ENCODE measurements at regions not wholly inside any gene's neighbourhood (a gene's known extent, or its start where the extent isn't known, plus 50 kb on each side); places are given as distances from the start of the nearest gene placed in this dataset.

- no peak overlapping the region for H3K4me3 ChIP-seq (ENCODE audit: control insufficient read depth, low read depth, low read length)
- TF ChIP-seq CTCF (IDR thresholded peaks at IDR 0.05; ENCODE audit: control insufficient read depth, insufficient read depth, low read depth, low read length, missing control alignments): no peak
- DNase-seq (ENCODE audit: low read depth): no peak
Measured at GRCh38 chr15:61726166-61726565, 334.1 kb downstream of the VPS13C start.

- TF ChIP-seq CTCF (IDR thresholded peaks at IDR 0.05; ENCODE audit: control insufficient read depth, insufficient read depth, low read depth, low read length, missing control alignments): no peak
- H3K4me3 ChIP-seq (ENCODE audit: control insufficient read depth, low read depth, low read length): no peak overlapping the region
- no peak for DNase-seq (ENCODE audit: low read depth)
Measured at GRCh38 chr15:61725251-61725650, 335.0 kb downstream of the VPS13C start.

- DNase-seq (ENCODE audit: low read depth): no peak
- H3K4me3 ChIP-seq (ENCODE audit: control insufficient read depth, low read depth, low read length): no peak overlapping the region
- no peak for TF ChIP-seq CTCF (IDR thresholded peaks at IDR 0.05; ENCODE audit: control insufficient read depth, insufficient read depth, low read depth, low read length, missing control alignments)
Measured at GRCh38 chr15:61724251-61724939, 335.9 kb downstream of the VPS13C start.

- no peak overlapping the region for H3K4me3 ChIP-seq (ENCODE audit: control insufficient read depth, low read depth, low read length)
- no peak for DNase-seq (ENCODE audit: low read depth)
- no peak for TF ChIP-seq CTCF (IDR thresholded peaks at IDR 0.05; ENCODE audit: control insufficient read depth, insufficient read depth, low read depth, low read length, missing control alignments)
Measured at GRCh38 chr15:61721418-61721817, 338.8 kb downstream of the VPS13C start.

- no peak for TF ChIP-seq CTCF (IDR thresholded peaks at IDR 0.05; ENCODE audit: control insufficient read depth, insufficient read depth, low read depth, low read length, missing control alignments)
- no peak overlapping the region for H3K4me3 ChIP-seq (ENCODE audit: control insufficient read depth, low read depth, low read length)
- no peak for DNase-seq (ENCODE audit: low read depth)
Measured at GRCh38 chr15:61720197-61720704, 340.0 kb downstream of the VPS13C start.

- H3K4me3 ChIP-seq (ENCODE audit: control insufficient read depth, low read depth, low read length): no peak overlapping the region
- no peak for DNase-seq (ENCODE audit: low read depth)
- TF ChIP-seq CTCF (IDR thresholded peaks at IDR 0.05; ENCODE audit: control insufficient read depth, insufficient read depth, low read depth, low read length, missing control alignments): no peak
Measured at GRCh38 chr15:61715082-61715481, 345.2 kb downstream of the VPS13C start.

All from AG09309 (cell line).